Left renal cortex interstitium (tissue), 4 donors: ENCODE measurements at regions not wholly inside any gene's neighbourhood (a gene's known extent, or its start where the extent isn't known, plus 50 kb on each side); places are given as distances from the start of the nearest gene placed in this dataset.

ENCODE experiments used
- DNase-seq, 4 donors: peaks; one replicate each; pipeline ENCODE4 v3.0.0-alpha.2; 2013; ENCODE audit warnings: low read depth in 4 of 4, low spot score in 2 of 4, missing footprints in 1 of 4

DNA sequence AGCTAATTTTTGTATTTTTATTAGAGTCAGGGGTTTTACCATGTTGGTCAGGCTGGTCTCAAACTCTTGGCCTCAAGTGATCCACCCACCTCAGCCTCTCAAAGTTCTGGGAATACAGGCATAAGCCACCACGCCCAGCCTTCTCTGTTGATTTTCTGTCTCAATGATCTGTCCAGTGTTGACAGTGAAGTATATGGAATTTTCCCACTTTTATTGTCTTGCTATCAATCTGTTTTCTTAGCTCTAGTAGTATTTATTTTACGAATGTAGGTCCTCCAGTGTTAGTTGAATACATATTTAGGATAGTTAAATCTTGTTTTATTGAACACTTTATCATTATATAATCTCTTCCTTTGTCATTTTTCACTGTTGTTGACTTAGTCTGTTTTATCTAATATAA lies 1603.9 kb downstream of the ADGRL3 start:
- DNase-seq = no peak

DNA sequence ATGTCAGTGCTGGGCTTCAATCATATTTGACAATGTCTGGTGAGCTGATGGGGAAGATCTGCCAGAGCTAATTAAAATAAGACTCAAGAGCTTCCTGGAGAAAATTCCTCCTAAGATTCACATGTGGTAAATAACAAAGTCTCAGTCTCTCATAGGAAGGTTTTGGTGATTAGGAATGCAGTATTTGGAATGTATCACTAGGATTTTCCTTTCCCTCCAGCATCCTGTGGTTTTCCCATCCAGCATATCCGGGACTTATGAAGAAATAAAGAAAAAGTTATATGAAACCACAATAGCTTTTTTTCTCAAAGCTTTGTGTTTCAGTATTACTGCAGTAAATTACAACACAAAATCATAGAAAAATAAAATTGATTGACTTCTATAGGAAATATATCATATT lies 1597.1 kb downstream of the ADGRL3 start:
- DNase-seq = no peak

DNA sequence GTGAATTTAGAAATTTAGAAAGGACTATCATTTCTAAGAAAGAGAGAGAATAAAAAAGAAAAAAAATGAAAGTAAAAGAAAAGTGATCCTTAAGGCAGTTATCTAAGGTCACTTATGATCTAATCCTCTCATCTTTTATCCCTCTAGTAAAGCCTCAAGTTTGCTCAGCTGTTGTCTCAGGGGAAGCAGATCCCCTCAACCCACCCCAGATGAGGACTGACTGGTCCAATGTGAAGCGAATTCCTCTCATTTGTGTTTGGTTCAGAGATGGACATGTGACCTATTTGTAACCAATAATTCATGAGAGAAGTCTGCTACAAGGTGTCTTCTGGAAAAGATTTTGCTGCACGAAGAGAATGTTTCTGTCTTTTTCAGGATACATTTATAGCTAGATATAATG lies 1591.3 kb downstream of the ADGRL3 start:
- DNase-seq = no peak

DNA sequence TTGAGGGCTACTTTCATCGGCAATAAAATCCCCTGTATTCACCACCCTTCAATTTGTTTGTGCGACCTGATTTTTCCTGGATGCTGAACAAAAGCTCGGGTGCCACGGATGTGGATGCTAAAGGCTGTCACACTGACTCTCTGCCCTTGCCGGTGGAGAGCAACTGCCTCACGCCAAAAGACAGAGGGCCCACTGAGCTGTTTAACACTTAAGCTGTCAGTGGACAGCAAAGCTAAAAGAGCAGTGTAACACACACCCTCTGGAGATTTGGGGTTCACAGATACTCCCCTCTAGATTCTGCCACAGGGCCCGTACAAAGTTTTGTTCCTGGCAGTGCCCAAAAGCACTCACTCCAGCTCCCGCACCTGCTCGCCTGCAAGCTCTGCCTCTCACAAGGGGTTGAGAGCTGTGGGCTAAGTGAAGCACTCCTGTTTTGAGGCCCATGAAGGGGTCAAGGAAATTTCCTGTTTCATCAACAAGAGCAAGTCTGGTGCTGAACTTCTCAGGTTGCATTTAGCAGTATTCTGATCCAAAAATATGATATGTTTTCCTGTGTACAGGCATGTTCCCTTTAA lies 1571.9 kb downstream of the ADGRL3 start:
- no peak for DNase-seq

DNA sequence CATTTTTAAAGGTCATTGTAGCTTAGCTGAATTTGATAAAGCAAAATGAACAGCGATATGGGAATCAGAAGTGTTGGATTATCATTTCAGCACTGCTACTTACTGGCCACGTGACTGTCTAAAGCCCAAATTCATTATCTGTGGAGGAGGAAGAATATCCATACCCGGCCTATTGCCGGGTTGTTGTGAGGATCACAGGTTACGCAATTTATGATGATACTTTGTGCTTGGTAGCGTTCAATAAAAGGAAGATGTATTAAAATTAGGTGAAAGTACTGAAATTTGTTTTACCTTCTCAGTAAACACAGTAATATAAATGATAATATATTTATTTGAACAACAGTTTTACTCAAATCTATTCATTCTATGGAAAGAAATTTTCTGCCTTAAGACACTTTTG lies 1540.2 kb downstream of the ADGRL3 start:
- DNase-seq = no peak

DNA sequence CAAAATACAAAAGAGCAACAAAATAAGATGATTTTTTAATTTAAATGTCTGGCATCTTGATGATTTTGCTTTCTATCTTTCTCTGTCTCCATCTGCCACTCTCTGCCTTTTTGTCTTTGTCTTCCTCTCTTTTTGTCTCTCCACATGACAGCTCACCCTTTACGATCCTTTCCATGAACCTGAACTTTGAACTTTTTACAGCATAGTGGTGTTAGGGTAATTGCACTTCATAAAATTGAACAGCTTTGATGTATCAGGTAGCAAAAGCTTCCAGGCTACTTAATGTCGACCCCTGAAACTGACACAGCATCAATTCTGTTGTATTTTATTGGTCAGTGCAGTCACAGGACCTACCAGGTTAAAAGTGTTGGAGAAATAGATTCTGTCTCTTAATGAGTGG lies 1517.0 kb downstream of the ADGRL3 start:
- no peak for DNase-seq

DNA sequence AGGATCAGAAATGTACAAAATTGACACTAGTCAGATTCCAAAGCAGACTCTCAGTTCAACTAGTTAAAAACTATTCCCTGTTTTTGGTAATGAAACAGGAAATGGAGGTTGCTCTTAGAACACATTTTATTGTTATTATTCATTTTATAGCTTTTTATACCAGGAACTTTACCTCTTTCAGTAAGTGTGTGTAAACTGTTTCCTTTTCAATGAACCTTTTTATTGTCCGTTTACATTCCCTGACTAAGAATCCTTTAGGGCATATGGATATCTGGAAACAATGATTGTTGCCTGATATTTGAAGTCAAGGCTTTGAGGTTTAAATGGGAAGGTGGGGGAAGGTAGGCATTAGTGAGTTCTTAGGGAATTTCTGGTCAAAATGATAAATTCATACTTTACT lies 1511.4 kb downstream of the ADGRL3 start:
- no peak for DNase-seq

DNA sequence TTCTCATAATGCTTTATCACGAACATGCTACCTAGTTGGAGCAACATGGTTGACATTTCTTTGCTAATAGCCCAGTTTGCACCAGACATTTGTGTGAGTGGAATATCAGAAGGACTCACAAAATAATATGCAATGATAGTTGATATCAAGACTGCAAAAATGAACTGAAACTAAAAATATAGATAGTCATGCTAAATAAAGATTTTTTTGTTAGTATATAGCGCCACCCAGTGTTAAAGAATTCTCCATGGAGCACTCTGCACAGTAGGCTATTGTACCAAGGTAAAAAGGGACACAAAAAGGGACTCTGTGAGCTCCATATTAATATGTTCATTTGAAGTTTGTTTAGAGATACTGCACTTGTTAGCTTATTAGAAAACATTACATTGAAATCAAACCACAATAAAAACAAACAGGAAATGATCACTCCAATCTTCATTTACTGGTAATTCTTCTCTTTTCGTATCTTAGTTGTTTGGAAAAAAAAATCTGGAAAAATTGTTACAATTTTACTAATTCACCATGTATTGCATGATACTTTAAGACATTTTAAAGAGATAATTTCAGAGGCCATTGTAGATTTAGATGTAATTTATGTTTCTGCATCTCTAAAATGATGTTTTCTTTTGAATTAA lies 1509.6 kb downstream of the ADGRL3 start:
- peak; percentile 20 to 34 (median 24) for DNase-seq

DNA sequence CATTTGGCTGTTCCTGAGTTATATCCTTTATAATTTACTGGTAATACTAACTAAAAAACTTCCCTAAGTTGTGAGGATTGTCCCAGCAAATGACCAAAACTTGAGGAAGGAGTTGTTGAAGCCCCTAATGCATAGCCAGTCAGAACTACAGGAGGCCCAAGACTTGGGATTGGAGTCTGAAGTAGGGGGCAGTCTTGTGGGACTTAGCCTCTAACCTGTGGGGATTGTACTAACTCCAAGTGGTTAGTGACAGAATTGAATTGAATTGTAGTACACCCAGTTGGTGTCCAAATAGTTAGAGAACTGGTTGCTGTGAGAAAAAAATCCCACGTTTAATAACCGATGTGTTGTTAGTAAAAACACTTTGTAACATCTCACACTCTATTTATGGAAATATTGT lies 1506.3 kb downstream of the ADGRL3 start:
- DNase-seq = no peak

DNA sequence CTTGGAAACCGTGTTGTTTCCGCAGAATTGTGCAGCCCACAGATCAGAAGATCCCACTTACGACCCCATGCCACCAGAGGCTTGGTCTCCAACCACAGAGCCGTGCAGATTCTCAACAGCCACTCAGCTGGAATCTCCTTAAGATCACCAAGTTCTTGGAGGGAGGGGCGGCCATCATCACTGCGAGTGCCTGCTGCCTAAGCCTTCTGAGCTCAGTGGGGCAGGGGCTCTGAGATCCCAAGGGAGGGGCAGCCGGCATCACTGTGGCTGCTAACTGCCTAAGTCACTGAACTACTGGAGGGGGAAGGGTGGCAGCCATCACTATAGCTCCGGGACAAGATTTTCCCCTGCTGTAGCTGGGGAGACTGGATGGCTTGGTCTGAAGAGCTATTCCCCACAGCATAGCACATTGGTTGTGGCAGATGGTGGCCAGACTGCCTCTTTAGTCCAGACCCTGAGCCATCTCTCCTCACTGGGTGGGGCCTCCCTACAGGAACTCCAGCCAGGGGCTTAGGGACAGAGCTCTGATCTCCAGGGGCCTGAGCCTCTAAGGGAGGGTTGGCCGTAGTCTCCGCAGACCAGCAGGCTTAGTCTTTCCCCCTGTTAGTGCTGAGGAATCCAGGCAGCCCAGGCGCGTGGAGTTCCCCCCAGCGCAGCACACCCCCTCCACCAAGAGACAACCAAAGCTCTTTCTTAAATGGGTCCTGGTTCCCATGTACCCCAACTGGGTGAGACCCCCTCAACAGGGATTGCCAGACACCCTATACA lies 1483.9 kb downstream of the ADGRL3 start:
- no peak for DNase-seq

DNA sequence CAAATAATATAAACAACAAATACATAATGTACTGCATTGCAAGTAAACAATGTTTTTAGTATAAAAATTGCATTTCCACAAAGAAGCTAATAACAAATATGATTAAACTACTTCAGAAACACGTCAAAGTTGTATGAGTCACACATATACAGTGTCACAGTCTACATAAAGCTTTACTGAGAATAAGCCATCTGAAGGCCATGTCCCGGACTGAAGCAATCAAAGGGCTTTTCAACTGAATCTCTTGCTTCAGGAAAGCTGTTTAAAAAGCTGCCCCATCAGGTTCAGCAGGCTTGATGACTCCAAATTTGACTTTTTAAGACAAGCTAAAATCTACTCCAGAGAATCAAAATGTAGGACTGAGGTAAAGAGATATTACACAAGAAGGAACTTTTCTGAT lies 1476.8 kb downstream of the ADGRL3 start:
- DNase-seq = no peak

DNA sequence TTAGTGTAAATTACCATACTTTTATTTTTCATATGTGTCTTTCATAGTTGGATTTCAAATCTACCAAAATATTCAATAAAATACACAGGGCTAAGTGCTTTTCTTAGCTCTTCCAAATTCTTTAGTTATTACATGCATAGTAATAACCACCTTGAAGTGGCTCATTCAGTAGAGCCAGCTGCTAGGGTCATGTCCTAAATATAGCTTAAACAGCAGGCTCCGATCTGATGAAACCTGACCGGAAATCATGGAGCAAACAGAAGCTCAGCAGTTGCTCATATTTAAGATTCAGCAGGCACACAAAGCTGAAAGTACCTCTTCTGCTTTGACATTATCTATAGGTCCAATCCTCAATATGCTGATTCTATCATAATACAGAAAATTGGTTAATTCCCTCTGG lies 1470.4 kb downstream of the ADGRL3 start:
- no peak for DNase-seq

DNA sequence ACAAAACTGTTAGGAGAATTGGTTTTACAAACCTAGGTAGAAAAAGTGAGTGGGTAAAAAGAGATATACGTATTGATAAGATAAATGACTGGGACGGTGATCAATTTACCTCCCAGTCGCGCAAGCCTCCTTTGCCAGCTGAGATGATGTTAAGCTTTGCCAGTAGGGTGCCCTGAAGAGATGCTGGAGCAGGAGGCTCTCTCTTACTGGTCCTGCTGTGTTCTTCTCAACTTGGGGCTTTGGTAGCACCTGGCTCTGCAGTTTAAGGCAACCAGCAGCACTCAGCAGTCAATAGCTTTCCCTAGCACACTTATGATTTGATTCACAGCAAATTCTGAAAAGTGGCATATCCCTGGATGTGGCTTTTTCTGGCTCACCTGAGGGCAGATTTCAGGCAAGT lies 1461.7 kb downstream of the ADGRL3 start:
- DNase-seq = no peak

DNA sequence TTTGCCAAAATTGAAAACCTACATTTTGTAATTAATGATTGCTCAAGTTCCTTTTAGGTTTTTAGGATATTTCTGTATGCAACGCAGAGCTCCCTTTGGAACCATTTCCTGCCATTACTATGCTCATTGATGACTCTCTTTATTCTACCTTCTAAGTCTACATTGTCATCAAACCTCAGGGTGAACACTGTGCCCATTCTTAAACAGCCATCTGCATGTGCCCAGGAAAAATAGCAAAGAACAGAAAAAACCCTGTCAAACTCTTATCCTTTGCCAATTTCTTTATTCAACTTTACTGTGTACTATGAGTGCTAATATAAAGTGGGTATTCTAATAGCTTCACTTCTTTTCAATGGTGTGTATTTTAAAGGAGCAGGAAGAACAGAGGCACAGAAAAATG lies 1455.9 kb downstream of the ADGRL3 start:
- DNase-seq = no peak

DNA sequence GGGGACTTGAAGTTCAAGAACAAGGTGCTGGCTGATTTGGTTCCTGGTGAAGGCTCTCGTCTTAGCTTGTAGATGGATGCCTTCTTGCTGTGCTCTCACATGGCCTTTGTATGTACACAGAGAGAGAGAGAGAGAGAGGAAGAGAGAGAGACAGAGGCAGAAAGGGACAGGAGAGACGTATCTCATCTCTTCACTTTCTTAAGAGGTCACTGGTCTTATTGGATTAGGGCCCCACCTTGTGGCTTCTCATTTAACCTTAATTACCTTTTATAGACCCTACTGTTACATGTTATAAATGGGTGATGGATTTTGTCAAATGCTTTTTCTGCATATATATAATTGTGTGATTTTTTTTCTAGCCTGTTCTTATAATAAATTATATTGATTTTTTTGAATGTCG lies 1444.2 kb downstream of the ADGRL3 start:
- DNase-seq = peak in 2 of 4 donors; percentile 1 to 8

DNA sequence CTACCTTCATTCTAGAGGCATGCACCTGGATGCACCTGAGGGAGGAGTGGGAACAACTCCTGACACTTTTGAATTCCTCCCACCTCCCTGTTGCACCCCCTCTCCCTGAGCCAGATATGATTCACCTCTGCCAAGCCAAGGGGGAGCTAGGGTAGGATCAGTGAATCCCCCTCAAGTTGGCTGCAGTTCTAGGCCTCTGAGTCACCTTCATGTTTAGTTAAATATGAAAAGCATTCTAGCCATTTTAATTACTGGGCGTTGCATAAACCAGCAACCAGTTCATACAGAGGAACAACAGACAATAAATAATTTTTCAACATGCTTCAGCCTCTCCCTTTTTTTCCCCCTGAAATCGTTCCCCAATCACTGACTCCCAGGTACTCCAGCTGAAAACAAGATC lies 1440.2 kb downstream of the ADGRL3 start:
- no peak for DNase-seq

DNA sequence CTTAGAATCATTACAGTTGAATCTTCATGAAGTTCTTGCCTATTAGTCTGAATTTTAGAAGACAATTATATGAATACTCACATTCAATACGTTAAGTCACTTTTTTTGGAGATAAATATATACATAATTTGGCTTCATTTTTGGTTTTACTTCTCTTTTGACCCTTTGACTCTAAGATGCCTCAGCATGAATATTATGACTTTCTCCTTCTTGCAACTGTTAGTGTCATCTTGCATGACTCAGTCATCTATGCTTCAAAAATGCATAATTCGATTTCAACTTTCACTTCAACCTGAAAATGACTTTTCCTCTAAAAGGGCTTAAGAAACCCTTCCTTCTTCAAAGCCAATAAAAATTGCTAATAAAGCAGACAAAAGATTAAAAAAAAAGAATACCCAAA lies 1427.5 kb downstream of the ADGRL3 start:
- no peak for DNase-seq

DNA sequence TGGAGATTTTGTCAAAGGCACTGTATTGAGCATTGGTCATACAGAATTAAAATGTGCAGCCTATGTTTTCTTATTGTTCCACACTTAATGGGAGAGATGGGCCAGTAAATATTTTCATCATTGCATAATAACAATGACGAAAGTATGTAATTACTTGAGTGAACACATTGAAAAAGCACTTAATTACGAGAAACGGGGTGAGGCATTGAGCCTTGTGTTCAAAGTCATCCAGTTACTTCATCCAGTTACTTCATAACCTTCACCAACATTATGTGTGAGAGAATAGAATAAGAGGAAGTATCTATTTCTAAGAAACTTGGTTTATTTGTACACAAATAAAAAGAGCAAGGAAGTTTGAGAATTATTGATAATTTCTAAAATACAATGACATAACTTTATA lies 1427.0 kb downstream of the ADGRL3 start:
- DNase-seq = no peak

DNA sequence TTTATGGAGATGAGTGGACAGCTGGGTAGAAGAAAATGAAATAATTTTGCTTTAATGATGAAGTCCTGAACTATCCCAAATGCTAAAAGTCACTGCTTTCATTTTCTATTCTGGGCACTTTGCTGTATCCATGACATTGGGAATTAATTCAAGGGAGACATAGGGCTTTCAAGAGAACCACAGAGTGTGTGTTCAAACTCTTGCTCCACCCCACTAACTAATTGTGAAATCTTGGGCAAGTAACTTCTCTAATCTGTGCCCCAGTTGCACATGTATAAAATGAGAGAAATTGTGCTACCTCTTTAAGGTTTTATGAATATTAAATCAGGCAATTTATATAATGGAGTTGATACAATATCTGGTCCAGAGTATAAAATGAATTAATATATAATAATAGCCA lies 1422.0 kb downstream of the ADGRL3 start:
- no peak for DNase-seq

DNA sequence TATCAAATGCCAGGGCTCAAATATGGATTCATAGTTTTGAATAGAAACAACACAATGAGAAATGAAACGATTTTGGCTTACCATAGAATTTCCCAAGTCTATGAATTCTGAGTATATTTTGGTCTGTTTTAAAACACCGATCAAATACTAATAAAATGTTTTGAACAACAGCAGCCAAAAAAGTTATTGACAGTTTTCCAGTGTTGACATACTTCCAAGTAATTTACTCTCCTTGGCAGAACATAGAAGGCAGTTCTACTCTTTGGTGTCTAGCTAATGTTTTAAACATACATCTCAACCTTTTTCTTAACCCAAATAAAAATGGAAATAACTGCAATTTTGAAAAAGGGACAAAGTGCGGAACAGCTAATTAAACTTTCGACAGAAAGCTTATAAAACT lies 1419.8 kb downstream of the ADGRL3 start:
- DNase-seq = no peak

DNA sequence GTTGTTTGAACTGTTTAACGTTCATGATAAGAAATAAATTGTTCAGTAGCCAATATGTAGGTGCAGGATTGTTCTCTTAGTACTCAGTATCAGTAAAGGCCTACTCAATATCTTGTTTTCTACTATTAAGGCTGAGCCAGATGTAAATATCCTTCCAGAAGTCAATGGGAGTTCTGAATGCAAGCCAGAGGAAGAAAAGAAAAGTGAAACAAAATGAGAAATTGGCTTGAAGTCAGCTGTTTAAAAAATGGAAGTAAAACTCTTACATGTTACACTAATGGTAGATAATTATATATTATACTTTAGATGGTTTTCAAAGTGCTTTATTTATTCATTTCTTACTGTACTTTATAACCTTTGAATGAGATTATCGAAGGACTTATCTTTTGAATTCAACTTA lies 1417.9 kb downstream of the ADGRL3 start:
- no peak for DNase-seq

DNA sequence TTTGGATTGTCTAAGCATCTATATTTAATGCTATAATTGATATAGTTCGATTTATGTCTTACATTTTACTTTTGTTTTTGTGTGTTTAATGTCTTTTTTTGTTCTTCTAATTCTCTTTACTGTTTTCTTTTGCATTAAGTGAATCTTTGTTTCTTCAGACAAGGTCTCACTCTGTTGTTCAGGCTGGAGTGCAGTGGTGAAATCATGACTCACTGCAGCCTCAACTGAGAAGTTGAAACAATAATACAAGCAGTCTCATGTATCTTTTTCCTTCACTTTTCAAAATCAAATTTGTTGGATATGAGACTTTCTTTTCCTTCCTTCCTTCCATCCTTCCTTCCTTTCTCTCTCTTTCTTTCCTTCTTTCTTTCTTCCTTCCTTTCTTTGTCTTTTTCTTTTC lies 1401.6 kb downstream of the ADGRL3 start:
- no peak for DNase-seq
